GM13976 (cell line): ENCODE measurements at regions not wholly inside any gene's neighbourhood (a gene's known extent, or its start where the extent isn't known, plus 50 kb on each side); places are given as distances from the start of the nearest gene placed in this dataset.
"Not testable (repeated sequence)": the region's sequence is repeated elsewhere in the genome, so short reads cannot be mapped to it uniquely, and the experiment has no call there.

Source experiments
- DNase-seq: peaks from one replicate; pipeline ENCODE4 v3.0.0; 2012; ENCODE audit warnings: low spot score
- CTCF ChIP-seq: IDR thresholded peaks from 2 replicates; pipeline ENCODE4 v1.5.1; 2012; ENCODE audit warnings: borderline replicate concordance, mild to moderate bottlenecking; ENCODE audit not compliant: insufficient read depth; ENCODE audit errors: extremely low read depth, missing control alignments, control extremely low read depth
- in situ Hi-C: fragments of 300-500 bp; cut with MboI; formaldehyde crosslinking; loops from one replicate; pipeline ENCODE4 v1.12.0; 2022; ENCODE audit warnings: low sequenced_read_pairs, mixed read lengths, inconsistent platforms; ENCODE audit not compliant: unreplicated experiment

- DNase-seq: no peak
- in situ Hi-C loops: no loop called here
- no peak for TF ChIP-seq CTCF
These were observed 237.5 kb upstream of the IRAK1BP1 start for GRCh38 chr6:78629836-78630235.

GRCh38 chr6:78631976-78632375 lies 235.4 kb upstream of the IRAK1BP1 start:
- in situ Hi-C loops: no loop called here
- no peak for TF ChIP-seq CTCF
- DNase-seq: no peak

GRCh38 chr6:78639111-78640110 lies 227.9 kb upstream of the IRAK1BP1 start:
- TF ChIP-seq CTCF: no peak

GRCh38 chr6:78643976-78644375 lies 223.4 kb upstream of the IRAK1BP1 start:
- in situ Hi-C loops, DNase-seq: not testable (repeated sequence)

More at GRCh38 chr6:78639111-78640110, 227.9 kb upstream of the IRAK1BP1 start:
- DNase-seq: no peak
- in situ Hi-C loops: no loop called here

- in situ Hi-C loops, DNase-seq: not testable (repeated sequence)
These were observed 220.6 kb upstream of the IRAK1BP1 start for GRCh38 chr6:78646542-78647415.

GRCh38 chr6:78665819-78666218 lies 201.5 kb upstream of the IRAK1BP1 start:
- in situ Hi-C loops, DNase-seq: not testable (repeated sequence)

- DNase-seq: no peak
- TF ChIP-seq CTCF: no peak
- in situ Hi-C loops: no loop called here
These were observed 200.6 kb upstream of the IRAK1BP1 start for GRCh38 chr6:78666764-78667163.

- no peak for TF ChIP-seq CTCF
- no peak for DNase-seq
- in situ Hi-C loops: no loop called here
These were observed 197.2 kb upstream of the IRAK1BP1 start for GRCh38 chr6:78670156-78670555.
